GM12892 (cell line): ENCODE measurements at regions not wholly inside any gene's neighbourhood (a gene's known extent, or its start where the extent isn't known, plus 50 kb on each side); places are given as distances from the start of the nearest gene placed in this dataset.

Experiments
- POLR2A ChIP-seq: IDR thresholded peaks from 2 replicates; pipeline ENCODE4 v1.6.1; 2011; ENCODE audit warnings: low read depth, low read length, control low read depth
- POLR2AphosphoS5 ChIP-seq: IDR thresholded peaks from 2 replicates; pipeline ENCODE4 v1.6.1; 2011; ENCODE audit warnings: low read depth, low read length, control low read depth
- TAF1 ChIP-seq: IDR thresholded peaks from 2 replicates; pipeline ENCODE4 v1.6.1; 2011; ENCODE audit warnings: low read depth, mild to moderate bottlenecking, control low read depth, low read length, borderline replicate concordance

DNA sequence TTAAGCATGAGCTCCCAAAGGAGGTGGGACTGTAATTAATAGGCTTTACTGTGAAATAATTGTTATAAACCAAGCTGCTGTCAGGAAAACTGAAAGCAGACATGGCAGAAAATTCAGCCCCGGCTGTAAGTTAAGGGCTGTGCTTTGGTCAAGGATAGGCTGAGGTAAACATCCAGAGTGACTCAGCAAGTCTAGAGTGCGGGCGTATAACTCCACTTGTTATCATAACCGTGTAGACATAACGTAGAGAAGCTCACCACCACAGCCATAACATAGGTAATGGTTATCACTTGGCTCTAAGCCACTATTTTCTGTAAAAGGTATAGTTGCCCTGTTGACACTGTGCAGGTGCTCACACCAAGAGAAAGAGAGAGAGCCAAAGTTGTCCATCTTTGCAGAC, 316.8 kb downstream of the DCDC2C start:
- TF ChIP-seq POLR2A (no peak), POLR2AphosphoS5 (no peak), TAF1 (no peak)
